H1 (cell line): ENCODE measurements at regions not wholly inside any gene's neighbourhood (a gene's known extent, or its start where the extent isn't known, plus 50 kb on each side); places are given as distances from the start of the nearest gene placed in this dataset.

ENCODE experiments used
- ASH2L ChIP-seq: fragments of 200-600, 300-600 bp; sonication (generic); IDR thresholded peaks from one replicate; pipeline ENCODE4 v1.7.1; 2017; ENCODE audit warnings: low read length
- EP300 ChIP-seq, 2 experiments: IDR thresholded peaks; 1 replicate in 1 of 2; 2 replicates in 1 of 2; pipeline ENCODE4 v1.6.1; 2011 to 2012; ENCODE audit warnings: low read depth in 2 of 2, low read length in 2 of 2, mild to moderate bottlenecking in 2 of 2, borderline replicate concordance in 1 of 2, inconsistent platforms in 1 of 2, moderate library complexity in 1 of 2
- HDAC2 ChIP-seq, 2 experiments: fragments of 300-600 bp in 1 of 2; sonication (generic) in 1 of 2; IDR thresholded peaks; 2 replicates each; pipeline ENCODE4 v1.6.1; 2011 to 2012; ENCODE audit warnings: low read depth in 2 of 2, low read length in 2 of 2, mild to moderate bottlenecking in 2 of 2, moderate library complexity in 2 of 2, borderline replicate concordance in 1 of 2, inconsistent platforms in 1 of 2
- JUND ChIP-seq: IDR thresholded peaks from 2 replicates; pipeline ENCODE4 v1.6.1; 2011; ENCODE audit warnings: mild to moderate bottlenecking, improper control_type of control experiment, low read length
- POLR2A ChIP-seq, 2 experiments: IDR thresholded peaks; 1 replicate in 1 of 2; 2 replicates in 1 of 2; pipeline ENCODE4 v1.6.1; 2011; ENCODE audit warnings: low read depth in 2 of 2, low read length in 2 of 2, mild to moderate bottlenecking in 2 of 2; ENCODE audit errors: control extremely low read depth in 1 of 2
- POLR2AphosphoS5 ChIP-seq: IDR thresholded peaks from 2 replicates; pipeline ENCODE4 v1.6.1; 2011; ENCODE audit warnings: low read depth, low read length
- RAD21 ChIP-seq, 2 experiments: IDR thresholded peaks in 1 of 2; conservative IDR thresholded peaks in 1 of 2; 2 replicates each; pipeline ENCODE4 v1.6.1; 2011; ENCODE audit warnings: low read depth in 2 of 2, low read length in 2 of 2, improper control_type of control experiment in 1 of 2, inconsistent platforms in 1 of 2, mild to moderate bottlenecking in 1 of 2, moderate library complexity in 1 of 2
- RFX5 ChIP-seq: IDR thresholded peaks from 2 replicates; pipeline ENCODE4 v1.6.1; 2011; ENCODE audit warnings: low read depth, low read length, improper control_type of control experiment, borderline replicate concordance
- SP4 ChIP-seq: IDR thresholded peaks from 2 replicates; pipeline ENCODE4 v1.6.1; 2012; ENCODE audit warnings: low read length, inconsistent platforms
- TEAD4 ChIP-seq: IDR thresholded peaks from 2 replicates; pipeline ENCODE4 v1.6.1; 2012; ENCODE audit warnings: low read depth, low read length, inconsistent platforms, mixed read lengths
- TF ChIP-seq, protein P1 (sequence below): IDR thresholded peaks from 2 replicates; pipeline ENCODE4 v1.6.1; 2012; ENCODE audit warnings: inconsistent platforms
- TF ChIP-seq, protein P2 (sequence below), 3 experiments: IDR thresholded peaks; 1 replicate in 2 of 3; 2 replicates in 1 of 3; pipeline versions ENCODE4 v1.5.1 to v1.6.1; 2011; ENCODE audit warnings: low read length in 3 of 3, mild to moderate bottlenecking in 3 of 3, inconsistent platforms in 2 of 3, low read depth in 1 of 3, moderate library complexity in 1 of 3; ENCODE audit not compliant: insufficient read depth in 1 of 3; ENCODE audit errors: control extremely low read depth in 1 of 3

DNA sequence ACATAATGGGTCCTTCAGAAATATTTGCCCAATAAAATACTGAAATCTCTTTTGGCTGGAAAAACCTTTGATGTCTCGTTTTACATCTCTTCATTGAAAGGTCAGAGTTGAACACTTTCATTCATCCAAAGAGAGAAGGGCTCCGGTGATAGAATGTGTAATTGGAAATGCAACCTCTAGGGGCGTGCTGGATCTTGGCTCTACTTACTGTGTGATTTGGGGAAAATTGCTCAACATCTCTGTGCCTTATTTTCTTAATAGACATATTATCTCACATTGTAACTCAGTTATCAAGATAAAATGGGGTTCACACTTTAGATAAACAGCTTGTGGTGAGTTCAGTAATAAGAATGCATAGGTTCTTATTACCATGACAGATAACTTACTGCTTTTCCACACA is 1444.1 kb downstream of the SLITRK5 start (continued):
- TF ChIP-seq, protein P1, sequence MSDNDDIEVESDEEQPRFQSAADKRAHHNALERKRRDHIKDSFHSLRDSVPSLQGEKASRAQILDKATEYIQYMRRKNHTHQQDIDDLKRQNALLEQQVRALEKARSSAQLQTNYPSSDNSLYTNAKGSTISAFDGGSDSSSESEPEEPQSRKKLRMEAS = no peak
- TF ChIP-seq RAD21 (IDR thresholded peaks at IDR 0.05 in 1 of 2, conservative IDR thresholded peaks at IDR 0.05 in 1 of 2; ENCODE audit: low read depth in 2 of 2, low read length in 2 of 2) (peak; percentile 13 to 30; a peak in 2 of 4 replicates), EP300 (IDR thresholded peaks at IDR 0.05; ENCODE audit: borderline replicate concordance in 1 of 2, low read depth in 2 of 2, low read length in 2 of 2) (no peak), ASH2L (no peak), HDAC2 (IDR thresholded peaks at IDR 0.05; ENCODE audit: borderline replicate concordance in 1 of 2, low read depth in 2 of 2, low read length in 2 of 2) (no peak), POLR2AphosphoS5 (no peak), POLR2A (IDR thresholded peaks at IDR 0.05; ENCODE audit: control extremely low read depth in 1 of 2, low read depth in 2 of 2, low read length in 2 of 2) (no peak), RFX5 (no peak), SP4 (no peak), JUND (no peak), TEAD4 (0 out of 2 replicates have a peak, but pooled peaks have one; percentile 17)
- TF ChIP-seq, protein P2, sequence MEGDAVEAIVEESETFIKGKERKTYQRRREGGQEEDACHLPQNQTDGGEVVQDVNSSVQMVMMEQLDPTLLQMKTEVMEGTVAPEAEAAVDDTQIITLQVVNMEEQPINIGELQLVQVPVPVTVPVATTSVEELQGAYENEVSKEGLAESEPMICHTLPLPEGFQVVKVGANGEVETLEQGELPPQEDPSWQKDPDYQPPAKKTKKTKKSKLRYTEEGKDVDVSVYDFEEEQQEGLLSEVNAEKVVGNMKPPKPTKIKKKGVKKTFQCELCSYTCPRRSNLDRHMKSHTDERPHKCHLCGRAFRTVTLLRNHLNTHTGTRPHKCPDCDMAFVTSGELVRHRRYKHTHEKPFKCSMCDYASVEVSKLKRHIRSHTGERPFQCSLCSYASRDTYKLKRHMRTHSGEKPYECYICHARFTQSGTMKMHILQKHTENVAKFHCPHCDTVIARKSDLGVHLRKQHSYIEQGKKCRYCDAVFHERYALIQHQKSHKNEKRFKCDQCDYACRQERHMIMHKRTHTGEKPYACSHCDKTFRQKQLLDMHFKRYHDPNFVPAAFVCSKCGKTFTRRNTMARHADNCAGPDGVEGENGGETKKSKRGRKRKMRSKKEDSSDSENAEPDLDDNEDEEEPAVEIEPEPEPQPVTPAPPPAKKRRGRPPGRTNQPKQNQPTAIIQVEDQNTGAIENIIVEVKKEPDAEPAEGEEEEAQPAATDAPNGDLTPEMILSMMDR (IDR thresholded peaks at IDR 0.05; ENCODE audit: control extremely low read depth in 1 of 3, insufficient read depth in 1 of 3, low read depth in 1 of 3, low read length in 3 of 3) = peak in 1 of 3 experiments; percentile 64; a peak in 2 of 4 replicates
